GM18517 (cell line): ENCODE measurements at regions not wholly inside any gene's neighbourhood (a gene's known extent, or its start where the extent isn't known, plus 50 kb on each side); places are given as distances from the start of the nearest gene placed in this dataset.
"Not testable (repeated sequence)": the region's sequence is repeated elsewhere in the genome, so short reads cannot be mapped to it uniquely, and the experiment has no call there.

Experiments used
- ATAC-seq: cut with Tn5 transposase; IDR thresholded peaks from one replicate; pipeline ENCODE4 v1.9.1; 2021; ENCODE audit warnings: mild to moderate bottlenecking, moderate library complexity; ENCODE audit not compliant: unreplicated experiment

DNA sequence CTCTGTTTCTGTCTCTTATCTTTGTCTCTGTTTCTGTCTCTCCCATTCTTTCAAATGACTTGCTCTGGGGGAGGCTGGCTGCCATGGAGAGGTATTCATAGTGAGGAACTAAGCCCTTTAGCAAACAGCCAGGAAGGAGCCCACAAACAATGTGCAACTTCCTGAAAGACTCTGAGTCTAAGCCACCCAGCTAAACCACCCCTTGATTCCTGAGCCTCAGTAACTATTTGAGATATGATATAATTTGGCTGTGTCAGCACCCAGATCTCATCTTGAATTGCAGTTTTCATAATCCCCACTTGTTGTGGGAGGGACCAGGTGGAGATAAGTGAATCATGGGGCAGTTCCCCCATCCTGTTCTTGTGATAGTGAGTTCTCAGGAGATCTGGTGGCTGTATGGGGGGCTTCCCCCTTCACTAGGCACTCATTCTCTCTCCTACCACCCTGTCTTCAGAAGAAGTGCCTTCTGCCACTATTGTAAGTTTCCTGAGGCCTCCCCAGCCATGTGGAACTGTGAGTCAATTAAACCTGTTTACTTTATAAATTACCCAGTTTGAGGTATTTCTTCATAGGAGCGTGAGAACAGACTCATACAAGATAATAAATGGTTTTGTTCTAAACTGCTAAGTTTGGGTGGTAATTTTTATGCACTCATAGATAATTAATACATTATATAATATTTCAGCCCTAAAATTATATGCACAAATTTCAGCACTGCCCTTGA, 121.2 kb upstream of the FOXP2 start:
- no peak for ATAC-seq

DNA sequence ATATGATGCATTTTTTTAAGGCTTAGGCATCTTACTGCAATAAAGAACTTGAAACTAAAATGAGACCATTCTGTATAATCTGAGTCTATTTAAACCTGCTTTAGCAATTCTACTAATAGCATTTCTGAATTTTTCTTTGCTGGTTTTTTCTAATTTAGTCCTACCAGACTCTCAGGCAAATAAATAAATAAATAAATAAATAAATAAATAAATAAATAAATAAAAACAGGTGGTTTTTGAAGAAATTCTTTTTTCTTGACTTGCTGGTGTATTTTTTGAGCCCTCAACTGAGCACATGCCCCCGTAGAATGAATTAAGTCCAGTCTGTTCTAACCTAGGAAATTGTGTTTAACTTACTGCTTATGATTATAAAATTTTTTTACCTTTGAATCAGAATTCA, 134.7 kb upstream of the FOXP2 start:
- no peak for ATAC-seq

DNA sequence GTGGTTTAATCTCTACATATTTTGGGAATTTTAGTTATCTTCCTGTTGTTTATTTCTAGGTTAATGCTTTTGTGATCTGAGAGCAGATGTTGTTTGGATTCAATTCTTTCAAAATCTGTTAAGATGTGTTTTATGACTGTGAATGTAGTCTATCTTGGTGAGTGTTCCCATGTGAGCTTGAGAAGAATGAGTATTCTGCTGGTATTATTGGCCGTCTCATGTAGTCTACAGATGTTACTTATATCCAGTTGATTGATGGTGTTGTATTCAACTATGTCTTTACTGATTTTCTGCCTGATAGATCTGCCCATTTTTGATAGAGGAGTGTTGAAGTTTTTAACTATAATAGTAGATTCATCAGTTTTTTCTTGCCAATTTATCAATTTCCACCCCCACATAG, 141.4 kb upstream of the FOXP2 start:
- no peak for ATAC-seq

DNA sequence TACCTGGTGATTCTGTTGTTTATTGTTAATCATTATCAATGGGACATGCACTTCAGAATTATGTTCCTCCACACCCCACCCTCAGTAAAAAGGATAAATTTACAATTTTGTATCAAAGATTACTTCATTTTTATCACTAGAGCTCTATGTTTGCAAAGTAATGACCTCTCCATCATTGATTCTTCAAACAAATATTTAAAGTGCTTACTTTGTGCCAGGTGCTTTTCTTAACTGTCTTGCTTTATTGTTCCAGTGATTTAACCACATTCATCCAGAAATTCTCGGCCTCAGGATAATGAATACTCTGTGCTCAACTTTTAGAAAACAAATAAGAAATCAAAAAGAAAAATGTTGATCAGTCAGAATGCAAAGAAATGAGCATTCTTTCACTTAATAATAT, 144.9 kb upstream of the FOXP2 start:
- no peak for ATAC-seq

DNA sequence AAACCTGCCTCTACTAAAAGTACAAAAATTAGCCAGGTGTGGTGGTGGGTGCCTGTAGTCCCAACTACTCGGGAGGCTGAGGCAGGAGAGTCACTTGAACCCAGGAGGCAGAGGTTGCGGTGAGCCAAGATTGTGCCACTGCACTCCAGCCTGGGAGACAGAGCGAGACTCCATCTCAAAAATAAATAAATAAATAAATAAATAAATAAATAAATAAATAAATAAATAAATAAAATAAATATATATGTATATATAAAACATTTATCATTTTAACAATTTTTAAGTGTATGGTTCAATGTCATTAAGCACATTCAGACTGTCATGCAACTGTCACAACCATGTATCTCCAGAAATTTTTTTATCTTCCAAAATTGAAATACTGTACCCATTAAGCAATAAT, 147.1 kb upstream of the FOXP2 start:
- not testable (repeated sequence) for ATAC-seq

DNA sequence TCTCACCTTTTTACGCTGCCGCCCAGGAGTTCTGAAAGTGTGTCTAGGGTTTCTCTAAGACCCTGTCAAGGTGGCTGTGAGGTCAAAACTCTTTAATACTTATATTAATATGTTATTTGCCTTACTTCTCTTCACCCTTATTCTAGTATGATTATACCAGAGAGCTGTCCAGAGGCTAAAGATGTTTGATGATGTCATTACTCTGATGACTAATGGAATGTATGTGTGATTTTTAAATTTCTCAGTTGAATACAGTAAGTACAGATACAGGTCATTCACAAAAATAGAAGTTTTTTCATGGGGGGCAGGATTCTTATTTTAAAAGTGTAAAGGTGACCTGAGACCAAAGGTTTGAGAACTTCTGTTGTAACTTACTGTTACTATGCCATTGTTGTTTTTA, 150.6 kb upstream of the FOXP2 start:
- no peak for ATAC-seq

DNA sequence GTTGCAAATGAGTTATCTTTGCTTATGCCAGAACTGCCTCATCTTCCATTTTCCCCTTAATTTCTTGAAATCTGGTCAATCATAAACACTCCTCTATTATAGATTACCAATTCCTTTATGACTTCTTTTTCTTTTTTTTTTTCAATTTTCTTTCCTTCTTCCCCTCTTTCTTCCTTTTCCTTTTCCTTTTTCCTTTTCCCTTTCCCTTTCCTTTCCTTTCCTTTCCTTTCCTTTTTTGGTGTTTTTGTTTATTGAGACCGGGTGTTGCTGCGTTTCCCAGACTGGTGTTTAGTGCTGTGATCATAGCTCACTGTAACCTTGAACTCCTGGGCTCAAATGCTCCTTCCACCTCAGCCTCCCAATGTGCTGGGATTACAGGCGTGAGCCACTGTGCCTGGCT, 151.4 kb upstream of the FOXP2 start:
- no peak for ATAC-seq

DNA sequence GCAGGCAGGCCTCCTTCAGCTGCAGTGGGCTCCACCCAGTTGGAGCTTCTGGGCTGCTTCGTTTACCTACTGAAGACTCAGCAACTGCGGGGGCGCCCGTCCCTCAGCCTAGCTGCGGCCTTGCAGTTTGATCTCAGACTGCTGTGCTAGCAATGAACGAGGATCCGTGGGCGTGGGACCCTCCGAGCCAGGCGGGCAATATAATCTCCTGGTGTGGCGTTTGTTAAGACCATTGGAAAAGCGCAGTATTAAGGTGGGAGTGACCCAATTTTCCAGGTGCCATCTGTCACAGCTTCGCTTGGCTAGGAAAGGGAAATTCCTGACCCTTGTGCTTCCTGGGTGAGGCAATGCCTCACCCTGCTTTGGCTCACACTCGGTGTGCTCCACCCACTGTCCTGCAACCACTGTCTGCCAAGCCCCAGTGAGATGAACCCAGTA, 159.2 kb upstream of the FOXP2 start:
- ATAC-seq = no peak

DNA sequence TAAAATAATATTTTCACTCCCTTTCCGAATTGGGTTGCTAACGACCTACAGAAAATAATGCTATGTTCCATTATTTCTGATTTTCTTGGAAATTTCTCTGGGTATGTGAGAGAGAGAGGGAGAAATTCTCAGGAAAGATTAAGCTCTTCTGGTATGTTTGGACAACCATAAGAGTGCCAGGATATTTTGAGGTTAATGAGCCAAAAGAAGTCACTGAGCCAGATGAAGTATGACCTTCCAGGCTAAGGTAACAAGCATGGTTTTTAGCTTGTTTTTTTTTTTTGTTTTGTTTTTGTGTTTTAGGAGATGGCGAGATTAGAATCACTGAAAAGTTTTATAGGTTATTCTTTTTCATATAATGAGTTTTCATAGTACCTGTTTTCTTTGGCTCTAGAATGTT, 171.0 kb upstream of the FOXP2 start:
- no peak for ATAC-seq

DNA sequence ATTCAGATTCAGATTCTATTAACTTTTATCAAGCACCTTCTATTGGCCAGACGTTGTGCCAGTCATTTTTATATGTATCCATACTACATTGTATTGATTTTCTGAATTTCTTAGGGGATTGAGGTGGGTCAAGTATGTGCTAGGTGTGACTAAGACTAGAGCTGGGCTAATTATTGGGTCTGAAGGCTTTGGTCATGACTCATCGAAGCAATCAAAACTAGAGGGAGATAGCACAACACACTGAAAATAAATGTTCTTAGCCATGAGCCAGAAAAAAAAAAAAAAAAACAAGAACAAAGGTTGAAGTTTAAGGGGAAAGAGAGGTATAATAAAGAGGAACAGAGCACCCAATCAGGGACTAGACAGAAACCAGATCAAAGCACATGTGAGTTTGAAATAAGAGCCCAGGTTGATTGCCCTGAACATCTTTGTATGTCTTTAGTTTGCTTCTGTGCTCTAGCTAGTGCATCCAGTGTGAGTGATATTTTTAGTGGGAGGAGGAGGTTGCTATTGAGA, 171.6 kb upstream of the FOXP2 start:
- ATAC-seq = no peak

DNA sequence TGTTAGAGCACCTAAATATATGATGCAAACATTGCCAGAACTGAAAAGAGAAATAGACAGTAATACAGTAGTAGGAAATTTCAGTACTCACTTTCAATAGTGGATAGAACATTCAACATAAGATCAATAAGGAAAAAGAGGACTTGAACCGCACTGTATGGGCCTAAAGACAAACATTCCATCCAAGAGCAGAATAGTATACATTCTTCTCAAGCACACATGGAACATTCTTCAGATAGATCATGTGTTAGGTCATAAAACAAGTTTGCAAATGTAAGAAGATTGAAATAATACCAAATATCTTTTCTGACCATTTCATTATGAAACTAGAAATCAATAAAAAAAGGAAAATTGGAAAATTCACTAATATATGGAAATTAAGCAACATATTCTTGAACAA, 185.4 kb upstream of the FOXP2 start:
- no peak for ATAC-seq

DNA sequence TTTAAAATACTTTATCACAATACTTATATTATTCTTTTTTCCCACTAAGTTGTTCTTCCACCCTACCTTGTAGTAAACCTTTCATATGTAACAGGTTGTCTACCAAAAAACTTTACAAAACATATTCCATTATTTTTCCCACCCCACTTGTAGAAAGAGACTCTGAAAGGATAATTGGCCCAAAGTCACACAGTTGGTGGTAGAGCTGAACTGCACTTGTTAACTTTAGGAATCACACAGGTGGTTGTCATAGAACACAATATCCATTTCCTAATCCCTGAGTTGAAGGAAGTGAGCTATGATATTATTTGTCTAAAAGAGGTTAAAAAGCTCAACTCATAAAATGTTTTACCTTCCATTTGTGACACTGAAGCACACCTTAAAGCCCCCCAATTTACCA, 188.8 kb upstream of the FOXP2 start:
- ATAC-seq = no peak

DNA sequence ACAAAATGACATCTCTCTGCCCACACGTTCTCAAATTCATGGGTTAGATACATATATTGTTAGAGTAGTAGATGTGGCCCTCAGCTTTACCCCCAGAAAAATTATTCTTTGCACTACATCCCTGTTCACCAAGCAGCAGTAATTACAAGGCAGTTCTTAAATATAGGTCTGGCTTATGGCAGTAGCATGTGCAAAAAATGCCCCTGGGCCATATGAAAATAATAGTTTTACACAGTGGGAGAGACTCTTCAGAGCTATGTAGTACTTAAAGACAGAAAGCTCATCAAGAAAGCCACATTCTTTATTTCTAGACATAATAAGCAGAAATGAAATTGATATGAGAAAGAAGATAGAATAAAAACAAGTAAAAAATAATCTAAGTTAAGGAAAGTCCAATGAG, 196.3 kb upstream of the FOXP2 start:
- no peak for ATAC-seq

DNA sequence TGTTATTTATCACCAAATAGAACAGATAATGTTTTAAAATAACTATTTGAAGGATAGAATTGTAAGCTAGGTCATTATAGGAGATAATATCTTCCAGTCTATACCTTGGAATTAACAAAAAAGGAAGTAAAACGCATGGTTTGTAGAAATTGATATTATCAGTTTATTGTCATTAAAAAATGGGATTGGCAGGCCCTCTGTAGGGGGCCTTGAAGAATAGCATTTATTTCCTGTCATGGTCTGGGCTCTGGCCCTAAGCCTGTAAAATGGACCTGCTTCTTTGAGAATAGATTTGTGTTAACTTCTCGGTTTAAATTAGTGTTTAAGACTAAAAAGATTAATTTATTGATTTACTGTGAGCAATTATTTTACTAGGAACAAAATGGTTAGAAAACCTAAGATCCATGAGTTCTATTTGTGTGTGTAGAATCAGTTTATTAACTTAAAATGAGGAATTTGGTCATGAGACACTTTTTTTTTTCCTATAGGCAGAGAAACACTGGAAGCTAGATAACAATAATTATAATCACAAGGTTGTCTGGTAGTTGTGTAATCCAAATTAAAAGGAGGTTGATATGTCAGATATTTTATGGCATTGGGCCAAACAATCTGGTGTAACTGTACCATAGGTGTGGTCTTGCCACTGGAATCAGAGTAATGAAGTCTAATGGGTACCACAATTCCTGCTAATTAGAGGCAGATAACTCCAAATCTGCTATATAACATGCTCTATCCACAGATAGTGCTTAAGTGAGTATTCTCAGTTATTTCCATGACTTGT, 197.4 kb upstream of the FOXP2 start:
- ATAC-seq = no peak

DNA sequence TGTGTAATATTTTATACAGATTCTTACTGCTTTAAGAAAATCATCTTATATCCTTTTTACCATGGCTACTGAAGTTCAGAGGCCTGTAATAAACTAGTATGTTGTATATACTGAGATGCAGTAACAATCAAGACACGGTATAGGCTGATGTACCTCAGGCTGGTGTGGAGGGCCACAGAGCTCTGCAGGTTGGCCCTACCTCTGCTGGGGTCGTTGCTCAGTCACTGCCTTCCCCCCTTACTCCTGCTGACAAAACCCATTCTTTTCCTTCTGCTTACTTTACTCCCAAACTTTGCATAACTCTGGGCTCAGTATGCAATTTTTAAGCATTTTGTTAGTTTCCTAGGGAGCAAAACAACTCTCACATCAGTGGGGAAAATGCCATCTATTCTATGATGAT, 200.1 kb upstream of the FOXP2 start:
- ATAC-seq = no peak

DNA sequence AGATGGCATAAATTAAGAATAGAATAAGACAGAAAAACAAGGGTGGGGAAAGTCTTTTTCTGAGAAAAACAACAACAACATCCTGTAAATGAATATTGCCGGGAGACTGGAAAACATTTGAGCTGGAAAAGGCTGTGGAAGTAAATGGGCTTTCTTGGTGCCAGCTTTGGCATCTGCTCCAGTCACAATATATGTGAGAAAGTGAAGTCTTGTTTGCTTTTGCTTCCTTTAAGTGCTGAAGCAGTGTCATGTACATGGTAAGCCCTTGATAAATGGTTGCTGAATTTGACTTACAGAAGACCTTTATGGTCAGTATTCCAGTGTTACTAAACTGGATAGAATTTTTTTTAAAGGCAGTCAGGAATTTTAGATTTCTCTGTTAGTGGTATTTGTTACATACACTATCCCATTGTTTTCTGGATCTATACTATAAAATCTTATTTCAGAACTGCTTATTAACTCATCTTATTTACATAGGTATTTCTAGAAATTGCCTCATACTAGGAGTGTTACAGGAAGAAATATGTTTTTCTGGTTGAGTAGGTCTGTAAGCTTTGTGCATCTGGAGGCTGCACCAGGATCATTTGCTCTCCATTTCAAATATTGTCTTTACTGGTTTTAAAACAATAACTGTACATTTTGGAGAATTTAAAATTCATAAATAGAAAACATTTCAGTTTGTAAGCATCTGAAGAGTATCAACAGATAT, 201.7 kb upstream of the FOXP2 start:
- ATAC-seq = no peak

DNA sequence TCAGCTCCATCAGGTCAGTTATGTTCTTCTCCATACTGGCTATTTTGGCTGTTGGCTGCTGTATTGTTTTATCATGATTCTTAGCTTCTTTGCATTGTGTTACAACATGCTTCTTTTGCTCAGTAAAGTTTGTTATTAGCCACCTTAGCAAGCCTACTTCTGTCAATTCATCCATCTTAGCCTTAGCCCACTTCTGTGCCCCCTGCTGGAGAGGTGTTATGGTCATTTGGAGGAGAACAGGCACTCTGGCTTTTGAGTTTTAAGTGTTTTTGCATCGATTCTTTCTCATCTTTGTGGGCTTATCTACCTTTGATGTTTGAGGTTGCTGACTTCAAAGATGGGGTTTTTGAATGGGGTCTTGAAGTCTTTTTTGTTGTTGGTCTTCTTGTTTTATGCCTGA, 204.6 kb upstream of the FOXP2 start:
- no peak for ATAC-seq

DNA sequence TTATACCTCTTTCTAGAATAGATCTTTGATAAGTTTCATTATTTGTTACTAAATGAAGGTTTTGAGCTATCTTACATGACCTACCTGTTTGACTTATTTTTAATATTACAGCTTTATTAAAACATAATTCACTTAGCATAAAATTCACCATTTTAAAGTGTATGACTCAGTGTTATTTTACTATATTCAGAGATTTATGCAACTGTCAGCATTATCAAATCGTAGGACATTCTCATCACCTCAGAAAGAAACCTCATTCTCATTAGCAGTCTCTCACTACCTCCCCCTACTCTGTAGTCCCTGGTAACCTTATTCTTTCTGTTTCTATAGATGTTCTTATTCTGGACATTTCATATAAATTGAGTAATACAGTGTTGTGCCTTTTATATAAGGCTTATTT, 207.9 kb upstream of the FOXP2 start:
- ATAC-seq = no peak

DNA sequence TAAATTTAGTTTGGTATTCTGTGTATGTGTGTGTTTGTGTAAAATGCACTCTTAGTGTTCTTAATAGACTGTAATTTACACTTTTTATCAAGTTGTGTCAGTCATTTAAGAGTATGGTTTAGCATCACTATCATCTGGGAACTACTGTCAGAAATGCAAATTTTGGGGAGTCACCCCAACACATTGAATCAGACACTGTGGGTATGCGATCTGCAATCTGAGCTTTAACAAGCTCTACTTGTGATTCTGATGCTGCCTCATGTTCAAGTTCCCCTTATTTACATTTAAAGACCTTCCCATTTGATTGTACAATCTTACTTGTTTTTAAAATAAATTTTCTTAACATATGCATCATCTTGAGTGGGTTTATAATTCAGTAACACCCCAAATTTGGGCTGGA, 218.1 kb upstream of the FOXP2 start:
- ATAC-seq = no peak

DNA sequence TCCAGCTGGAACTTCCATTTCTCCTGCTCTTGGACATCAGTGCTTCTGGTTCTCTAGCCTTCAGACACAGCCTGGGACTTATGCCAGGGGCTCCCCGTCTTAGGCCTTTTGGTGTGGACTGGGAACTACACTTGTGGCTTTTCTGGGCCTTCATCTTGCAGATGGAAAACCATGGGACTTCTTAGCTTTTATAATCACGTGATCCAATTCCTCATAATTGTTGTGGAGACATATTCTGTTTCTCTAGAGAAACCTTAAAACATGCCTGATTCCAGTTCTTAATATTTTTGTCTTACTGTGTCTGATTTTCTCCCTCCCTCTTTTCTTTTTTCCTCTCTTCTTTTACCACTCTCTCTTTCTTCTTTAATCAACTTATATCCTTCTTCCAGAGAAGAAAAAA, 224.2 kb upstream of the FOXP2 start:
- no peak for ATAC-seq

DNA sequence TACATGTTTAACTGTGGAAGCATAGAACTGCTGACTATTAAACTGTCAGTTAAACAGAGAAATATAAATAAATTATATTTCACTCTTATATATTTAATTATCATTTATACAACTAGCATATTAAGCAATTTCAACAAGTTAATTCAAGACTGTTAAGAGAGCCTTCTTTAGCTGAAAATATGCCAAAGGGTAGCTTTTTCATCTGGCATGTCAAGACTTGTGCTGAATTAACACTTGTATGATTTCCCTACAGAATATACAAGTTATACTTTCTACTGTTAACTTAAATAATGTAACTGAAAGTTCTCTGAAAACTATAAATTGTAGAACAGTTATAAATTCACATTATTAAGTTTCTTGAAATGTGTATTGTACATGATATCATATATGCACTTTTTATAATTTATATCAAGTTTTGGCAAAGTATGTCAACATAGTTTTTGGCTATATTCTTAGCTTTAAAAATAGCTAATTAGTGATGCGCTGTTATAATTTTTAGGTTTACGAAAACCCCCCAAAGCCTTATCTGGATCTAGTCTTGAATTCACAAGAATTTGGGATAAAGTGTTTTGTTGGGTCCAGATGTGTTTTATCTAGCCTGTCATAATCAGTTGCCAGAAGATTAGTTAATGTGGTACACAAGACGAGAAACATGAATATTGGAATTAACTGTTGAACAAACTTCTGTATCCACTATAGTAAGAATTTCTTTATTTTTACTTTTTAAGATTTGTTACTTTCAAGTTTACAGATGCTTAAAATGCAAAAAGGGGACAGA, 231.1 kb upstream of the FOXP2 start:
- no peak for ATAC-seq
